ENCODE measurements at regions not wholly inside any gene's neighbourhood (a gene's known extent, or its start where the extent isn't known, plus 50 kb on each side); places are given as distances from the start of the nearest gene placed in this dataset.

DNA sequence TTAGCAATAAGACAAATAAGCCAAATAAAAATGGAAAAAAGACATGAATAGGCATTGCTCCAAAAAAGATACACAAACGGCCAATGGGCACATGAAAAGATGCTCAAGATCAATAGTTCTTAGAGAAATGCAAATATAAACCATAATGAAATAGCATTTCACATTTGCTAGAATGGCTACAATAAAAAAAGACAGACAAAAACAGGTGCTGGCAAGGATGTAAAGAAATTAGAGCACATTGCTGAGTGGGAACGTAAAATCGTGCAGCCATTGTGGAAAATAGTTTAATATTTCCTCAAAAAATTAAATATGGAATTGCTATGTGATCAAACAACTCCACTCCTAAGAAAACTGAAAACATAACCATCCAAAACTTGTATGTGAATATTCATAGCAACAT lies 160.0 kb upstream of the SPATS2L start:
- Histone ChIP-seq H3K9me3 (ENCODE audit: insufficient read depth, low read depth, low read length) (peaks cover 37% of the 10 kb centered on the region), H3K4me3 (ENCODE audit: low read length) (no peak overlapping the region), H3K4me1 (ENCODE audit: insufficient read depth, low read length) (no peaks in the 10 kb centered on the region), H3K27me3 (ENCODE audit: insufficient read depth, low read length) (no peaks in the 10 kb centered on the region), H3K27ac (ENCODE audit: low read length) (no peak overlapping the region), H3K9ac (ENCODE audit: low read depth, low read length) (no peak overlapping the region), H3K36me3 (ENCODE audit: insufficient read depth, low read depth, low read length) (no peaks in the 10 kb centered on the region)

DNA sequence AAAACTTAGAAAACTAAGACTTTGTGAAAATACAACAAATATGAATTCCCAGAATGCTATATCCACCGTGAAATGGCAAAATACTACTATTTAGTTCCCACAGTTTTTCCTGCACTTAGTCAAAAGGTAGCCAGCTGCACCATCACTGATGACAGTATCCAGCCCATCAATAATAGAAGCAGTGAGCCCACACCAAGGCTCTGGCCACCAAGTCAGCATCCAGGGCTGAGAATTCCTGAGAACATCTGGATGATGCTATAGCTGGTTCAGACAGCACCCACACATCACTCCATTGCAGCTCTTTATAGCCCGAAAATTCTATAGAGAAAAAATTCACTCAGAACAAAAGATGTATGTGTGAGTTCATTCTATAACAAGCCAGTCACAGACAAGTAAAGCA lies 159.1 kb upstream of the SPATS2L start:
- Histone ChIP-seq H3K36me3 (ENCODE audit: insufficient read depth, low read depth, low read length) (no peaks in the 10 kb centered on the region), H3K27me3 (ENCODE audit: insufficient read depth, low read length) (no peaks in the 10 kb centered on the region), H3K4me3 (ENCODE audit: low read length) (no peak overlapping the region), H3K9me3 (ENCODE audit: insufficient read depth, low read depth, low read length) (peaks cover 43% of the 10 kb centered on the region), H3K4me1 (ENCODE audit: insufficient read depth, low read length) (no peaks in the 10 kb centered on the region), H3K9ac (ENCODE audit: low read depth, low read length) (no peak overlapping the region), H3K27ac (ENCODE audit: low read length) (no peak overlapping the region)

GRCh38 chr2:200148366-200148765 lies 158.1 kb upstream of the SPATS2L start:
- Histone ChIP-seq H3K36me3 (ENCODE audit: insufficient read depth, low read depth, low read length) (no peaks in the 10 kb centered on the region), H3K4me3 (ENCODE audit: low read length) (no peak overlapping the region), H3K4me1 (ENCODE audit: insufficient read depth, low read length) (no peaks in the 10 kb centered on the region), H3K9me3 (ENCODE audit: insufficient read depth, low read depth, low read length) (peaks cover 50% of the 10 kb centered on the region), H3K9ac (ENCODE audit: low read depth, low read length) (no peak overlapping the region), H3K27ac (ENCODE audit: low read length) (no peak overlapping the region), H3K27me3 (ENCODE audit: insufficient read depth, low read length) (no peaks in the 10 kb centered on the region)

DNA sequence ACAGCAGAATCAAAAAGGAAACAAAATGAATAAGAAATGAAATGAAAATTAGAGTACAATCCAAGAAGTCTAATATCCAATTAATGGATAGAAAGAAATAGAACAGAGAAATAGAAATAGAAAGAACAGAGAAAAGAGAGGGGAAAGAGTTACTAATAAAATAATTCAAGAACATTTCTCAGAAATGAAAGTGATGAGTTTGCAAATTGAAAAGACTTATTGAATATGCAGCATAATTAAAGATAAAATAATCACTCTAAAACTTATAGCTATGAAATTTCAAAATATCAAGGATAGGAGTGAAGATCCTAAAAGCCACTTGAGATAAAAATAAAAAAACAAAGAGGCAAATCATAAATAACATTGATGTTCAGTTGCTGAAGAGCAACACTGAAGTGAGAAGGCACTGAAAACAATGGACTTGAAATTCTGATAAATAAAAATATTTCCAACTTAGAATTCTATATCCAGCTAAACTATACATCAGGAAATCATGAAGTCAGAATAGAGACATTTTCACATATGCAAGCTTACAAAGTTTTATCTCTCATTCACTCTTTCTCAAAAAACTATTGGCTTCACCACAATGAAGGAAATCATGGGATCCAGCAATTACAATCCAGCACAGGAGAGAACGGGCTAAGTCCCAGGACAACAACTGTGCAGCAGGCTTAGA lies 155.9 kb upstream of the SPATS2L start:
- no peaks in the 10 kb centered on the region for H3K4me1 ChIP-seq (ENCODE audit: insufficient read depth, low read length)
- H3K4me3 ChIP-seq (ENCODE audit: low read length), result no peak overlapping the region
- no peaks in the 10 kb centered on the region for H3K36me3 ChIP-seq (ENCODE audit: insufficient read depth, low read depth, low read length)
- no peak overlapping the region for H3K9ac ChIP-seq (ENCODE audit: low read depth, low read length)
- no peaks in the 10 kb centered on the region for H3K27me3 ChIP-seq (ENCODE audit: insufficient read depth, low read length)
- peaks cover 30% of the 10 kb centered on the region for H3K9me3 ChIP-seq (ENCODE audit: insufficient read depth, low read depth, low read length)
- no peak overlapping the region for H3K27ac ChIP-seq (ENCODE audit: low read length)

- Histone ChIP-seq H3K9ac (ENCODE audit: low read depth, low read length) (no peak overlapping the region), H3K27me3 (ENCODE audit: insufficient read depth, low read length) (no peaks in the 10 kb centered on the region), H3K27ac (ENCODE audit: low read length) (no peak overlapping the region), H3K4me3 (ENCODE audit: low read length) (no peak overlapping the region), H3K4me1 (ENCODE audit: insufficient read depth, low read length) (peaks cover 19% of the 10 kb centered on the region), H3K9me3 (ENCODE audit: insufficient read depth, low read depth, low read length) (peaks cover 22% of the 10 kb centered on the region), H3K36me3 (ENCODE audit: insufficient read depth, low read depth, low read length) (no peaks in the 10 kb centered on the region)
Observed at GRCh38 chr2:200155652-200156051, 150.8 kb upstream of the SPATS2L start.

- H3K27ac ChIP-seq (ENCODE audit: low read length), result no peak overlapping the region
- H3K36me3 ChIP-seq (ENCODE audit: insufficient read depth, low read depth, low read length), result no peaks in the 10 kb centered on the region
Observed at GRCh38 chr2:200156166-200156835, 150.2 kb upstream of the SPATS2L start.

DNA sequence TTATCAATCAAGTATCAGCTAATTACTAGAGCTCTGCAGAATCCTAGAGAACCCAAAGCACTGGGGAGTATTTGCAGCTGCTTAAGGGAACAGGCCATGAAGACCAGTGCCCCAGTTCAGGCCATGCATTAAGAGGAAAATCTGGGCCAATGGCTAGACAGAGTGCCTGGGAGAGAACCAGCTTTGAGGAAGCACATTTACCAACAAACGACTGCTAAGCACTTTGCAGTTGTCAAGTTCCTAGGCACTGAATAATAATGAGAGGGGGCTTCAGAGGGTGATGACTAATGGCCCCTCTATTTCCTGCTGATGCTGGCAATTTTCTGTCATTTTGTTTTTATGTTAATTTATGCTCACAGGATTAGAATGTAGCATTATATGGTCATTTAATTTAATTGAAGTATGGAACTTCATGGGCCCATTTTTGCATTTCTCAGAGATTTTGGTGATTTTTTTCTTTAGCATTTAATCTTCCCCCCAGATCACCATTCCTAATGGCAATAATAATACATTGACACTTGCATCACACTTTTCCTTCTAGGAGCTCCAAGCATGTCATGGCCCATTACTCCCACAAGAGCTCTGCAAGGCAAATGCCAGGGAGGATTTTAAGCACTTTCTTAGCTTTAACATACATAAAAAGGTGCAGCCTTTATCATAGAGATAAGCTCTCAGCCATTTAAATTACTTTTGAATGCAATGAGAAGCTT lies 147.7 kb upstream of the SPATS2L start:
- H3K27me3 ChIP-seq (ENCODE audit: insufficient read depth, low read length), result no peaks in the 10 kb centered on the region
- H3K9me3 ChIP-seq (ENCODE audit: insufficient read depth, low read depth, low read length), result 0 out of 2 replicates have a peak, but pooled peaks cover 11% of the 10 kb centered on the region
- peaks cover 19% of the 10 kb centered on the region for H3K4me1 ChIP-seq (ENCODE audit: insufficient read depth, low read length)
- H3K9ac ChIP-seq (ENCODE audit: low read depth, low read length), result no peak overlapping the region; the same call in 1 of the 2 replicates
- no peaks in the 10 kb centered on the region for H3K36me3 ChIP-seq (ENCODE audit: insufficient read depth, low read depth, low read length)
- H3K4me3 ChIP-seq (ENCODE audit: low read length), result no peak overlapping the region
- no peak overlapping the region for H3K27ac ChIP-seq (ENCODE audit: low read length)

More at GRCh38 chr2:200156166-200156835, 150.2 kb upstream of the SPATS2L start:
- Histone ChIP-seq H3K9me3 (ENCODE audit: insufficient read depth, low read depth, low read length) (peaks cover 21% of the 10 kb centered on the region), H3K4me3 (ENCODE audit: low read length) (no peak overlapping the region), H3K4me1 (ENCODE audit: insufficient read depth, low read length) (peaks cover 19% of the 10 kb centered on the region), H3K27me3 (ENCODE audit: insufficient read depth, low read length) (no peaks in the 10 kb centered on the region), H3K9ac (ENCODE audit: low read depth, low read length) (no peak overlapping the region)

GRCh38 chr2:200159357-200159707 lies 147.2 kb upstream of the SPATS2L start:
- H3K27me3 ChIP-seq (ENCODE audit: insufficient read depth, low read length), result no peaks in the 10 kb centered on the region
- no peak overlapping the region for H3K4me3 ChIP-seq (ENCODE audit: low read length)
- H3K9me3 ChIP-seq (ENCODE audit: insufficient read depth, low read depth, low read length), result 0 out of 2 replicates have a peak, but pooled peaks cover 11% of the 10 kb centered on the region
- peaks cover 19% of the 10 kb centered on the region for H3K4me1 ChIP-seq (ENCODE audit: insufficient read depth, low read length)
- H3K9ac ChIP-seq (ENCODE audit: low read depth, low read length), result no peak overlapping the region
- H3K27ac ChIP-seq (ENCODE audit: low read length), result no peak overlapping the region
- H3K36me3 ChIP-seq (ENCODE audit: insufficient read depth, low read depth, low read length), result no peaks in the 10 kb centered on the region

DNA sequence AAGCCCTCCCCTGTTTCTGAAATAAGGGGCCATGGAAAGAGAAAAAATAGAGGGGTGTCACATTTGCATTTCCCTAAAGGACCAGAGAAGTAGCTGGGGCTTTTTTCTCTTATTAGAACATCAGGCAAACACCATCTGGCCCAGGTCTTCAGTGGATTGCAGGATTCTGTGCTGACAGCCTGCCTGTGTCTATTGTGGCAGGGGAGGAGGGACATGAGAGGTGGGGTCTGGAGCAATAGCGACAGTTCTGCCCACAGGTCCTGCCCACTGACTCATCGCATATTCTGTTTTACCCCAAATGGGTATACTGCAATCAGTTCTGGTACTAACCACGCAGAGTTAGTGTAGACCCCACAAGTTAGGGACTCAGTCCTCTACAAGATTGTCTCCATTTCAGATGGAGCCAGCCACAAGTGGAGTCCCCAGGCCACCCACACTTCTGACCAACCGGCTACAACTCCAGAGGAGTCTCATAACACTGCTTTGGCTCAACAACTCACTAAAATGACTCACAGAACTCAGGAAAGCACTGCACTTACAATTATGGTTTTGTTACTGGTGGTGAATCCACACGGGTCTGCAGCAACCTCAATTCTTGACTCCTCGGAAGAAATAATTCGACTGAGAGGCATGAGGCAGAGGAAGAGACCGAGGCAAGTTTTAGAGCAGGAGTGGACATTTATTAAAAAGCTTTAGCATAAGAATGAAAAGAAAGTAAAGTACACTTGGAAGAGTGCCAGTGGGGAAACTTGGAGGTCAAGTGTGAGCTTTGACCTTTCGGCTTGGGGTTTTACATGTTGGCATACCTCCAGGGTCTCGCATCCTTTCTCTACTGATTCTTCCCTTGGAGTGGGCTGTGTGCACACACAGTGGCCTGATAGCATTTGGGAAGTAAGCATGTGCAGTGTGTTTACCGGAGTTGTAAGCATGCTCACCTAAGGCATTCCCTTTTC lies 146.4 kb upstream of the SPATS2L start:
- no peaks in the 10 kb centered on the region for H3K27me3 ChIP-seq (ENCODE audit: insufficient read depth, low read length)
- H3K27ac ChIP-seq (ENCODE audit: low read length), result no peak overlapping the region
- H3K4me3 ChIP-seq (ENCODE audit: low read length), result no peak overlapping the region
- no peaks in the 10 kb centered on the region for H3K36me3 ChIP-seq (ENCODE audit: insufficient read depth, low read depth, low read length)
- H3K9ac ChIP-seq (ENCODE audit: low read depth, low read length), result no peak overlapping the region
- H3K4me1 ChIP-seq (ENCODE audit: insufficient read depth, low read length), result peaks cover 19% of the 10 kb centered on the region
- 0 out of 2 replicates have a peak, but pooled peaks cover 11% of the 10 kb centered on the region for H3K9me3 ChIP-seq (ENCODE audit: insufficient read depth, low read depth, low read length)

GRCh38 chr2:200161458-200161857 lies 145.0 kb upstream of the SPATS2L start:
- no peak overlapping the region for H3K9ac ChIP-seq (ENCODE audit: low read depth, low read length)
- H3K27ac ChIP-seq (ENCODE audit: low read length), result no peak overlapping the region
- H3K4me3 ChIP-seq (ENCODE audit: low read length), result no peak overlapping the region
- no peaks in the 10 kb centered on the region for H3K36me3 ChIP-seq (ENCODE audit: insufficient read depth, low read depth, low read length)
- H3K4me1 ChIP-seq (ENCODE audit: insufficient read depth, low read length), result peaks cover 19% of the 10 kb centered on the region
- 0 out of 2 replicates have a peak, but pooled peaks cover 11% of the 10 kb centered on the region for H3K9me3 ChIP-seq (ENCODE audit: insufficient read depth, low read depth, low read length)
- H3K27me3 ChIP-seq (ENCODE audit: insufficient read depth, low read length), result no peaks in the 10 kb centered on the region

DNA sequence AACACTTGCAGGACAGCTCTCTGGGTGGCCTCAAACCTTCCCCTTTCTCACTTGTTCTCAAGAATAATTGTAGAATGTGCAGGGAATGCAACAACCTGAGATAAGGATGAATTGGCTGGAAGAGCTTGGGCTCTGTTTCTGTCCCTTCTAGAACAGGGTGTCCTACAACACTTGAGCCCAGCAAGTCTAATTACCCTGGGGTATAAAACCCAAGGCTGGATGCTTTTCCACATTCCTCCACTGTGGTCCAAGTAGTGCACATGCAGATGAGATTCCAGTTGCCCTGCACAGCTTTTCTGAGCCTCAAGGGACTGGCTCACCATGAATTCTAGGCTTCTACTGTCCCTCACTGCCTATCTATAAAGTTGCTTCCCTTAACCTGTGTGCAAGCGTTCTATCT lies 140.8 kb upstream of the SPATS2L start:
- Histone ChIP-seq H3K4me3 (ENCODE audit: low read length) (no peak overlapping the region), H3K36me3 (ENCODE audit: insufficient read depth, low read depth, low read length) (no peaks in the 10 kb centered on the region)

More for the DNA sequence above, 140.8 kb upstream of the SPATS2L start:
- no peak overlapping the region for H3K27ac ChIP-seq (ENCODE audit: low read length)
- 0 out of 2 replicates have a peak, but pooled peaks cover 11% of the 10 kb centered on the region for H3K9me3 ChIP-seq (ENCODE audit: insufficient read depth, low read depth, low read length)
- peaks cover 18% of the 10 kb centered on the region for H3K4me1 ChIP-seq (ENCODE audit: insufficient read depth, low read length)
- H3K27me3 ChIP-seq (ENCODE audit: insufficient read depth, low read length), result no peaks in the 10 kb centered on the region
- H3K9ac ChIP-seq (ENCODE audit: low read depth, low read length), result no peak overlapping the region

All from iPS-20b (cell line).